Breast epithelium (tissue), 4 donors: ENCODE measurements at regions not wholly inside any gene's neighbourhood (a gene's known extent, or its start where the extent isn't known, plus 50 kb on each side); places are given as distances from the start of the nearest gene placed in this dataset.

Source experiments
- DNase-seq, 2 donors: peaks; one replicate each; pipeline ENCODE4 v3.0.0-alpha.2; 2019; ENCODE audit warnings: low spot score in 2 of 2
- H3K27ac ChIP-seq, 2 donors: fragments of 200-600 bp; sonication (generic) in 1 of 2; one replicate each; pipeline ENCODE4 v1.5.1; 2016 to 2019; ENCODE audit warnings: mild to moderate bottlenecking in 1 of 2
- H3K27me3 ChIP-seq, 2 donors: fragments of 200-600 bp; sonication (generic) in 1 of 2; one replicate each; pipeline versions ENCODE4 v1.5.1 to v1.6.0; 2017 to 2019; ENCODE audit warnings: control low read depth in 1 of 2, mild to moderate bottlenecking in 1 of 2
- H3K36me3 ChIP-seq: fragments of 200-600 bp; one replicate; pipeline ENCODE4 v1.5.1; 2019
- H3K4me1 ChIP-seq, 2 donors: fragments of 200-600 bp; sonication (generic); one replicate each; pipeline ENCODE4 v1.5.1; 2016 to 2019; ENCODE audit warnings: control low read depth in 1 of 2
- H3K4me3 ChIP-seq, 3 donors: fragments of 200-600 bp; sonication (generic); 1 replicate in 2 of 3; 2 replicates in 1 of 3; pipeline ENCODE4 v1.5.1; 2016 to 2019; ENCODE audit warnings: mild to moderate bottlenecking in 3 of 3, moderate library complexity in 2 of 3
- H3K9me3 ChIP-seq, 2 donors: fragments of 200-600 bp; sonication (generic) in 1 of 2; one replicate each; pipeline ENCODE4 v1.5.1; 2016 to 2019; ENCODE audit warnings: control low read depth in 1 of 2
- POLR2A ChIP-seq: fragments of 450-650 bp; IDR thresholded peaks from one replicate; pipeline ENCODE4 v1.6.1; 2016; ENCODE audit warnings: antibody characterized with exemption, mild to moderate bottlenecking, moderate library complexity
- POLR2AphosphoS5 ChIP-seq, 3 donors: sonication (generic); formaldehyde crosslinking; IDR thresholded peaks; one replicate each; pipeline ENCODE4 v1.6.1; 2017; ENCODE audit warnings: antibody characterized with exemption in 3 of 3
- intact Hi-C: fragments of 100-400 bp; cut with DNase I; formaldehyde crosslinking; loops from one replicate; pipeline ENCODE4 v1.15.1; 2023; ENCODE audit warnings: low total_unique reads
- TF ChIP-seq, protein P1 (sequence below), 3 donors: fragments of 450-650 bp; IDR thresholded peaks; one replicate each; pipeline ENCODE4 v1.5.1; 2016 to 2017; ENCODE audit warnings: antibody characterized with exemption in 3 of 3, mild to moderate bottlenecking in 3 of 3, moderate library complexity in 3 of 3

DNA sequence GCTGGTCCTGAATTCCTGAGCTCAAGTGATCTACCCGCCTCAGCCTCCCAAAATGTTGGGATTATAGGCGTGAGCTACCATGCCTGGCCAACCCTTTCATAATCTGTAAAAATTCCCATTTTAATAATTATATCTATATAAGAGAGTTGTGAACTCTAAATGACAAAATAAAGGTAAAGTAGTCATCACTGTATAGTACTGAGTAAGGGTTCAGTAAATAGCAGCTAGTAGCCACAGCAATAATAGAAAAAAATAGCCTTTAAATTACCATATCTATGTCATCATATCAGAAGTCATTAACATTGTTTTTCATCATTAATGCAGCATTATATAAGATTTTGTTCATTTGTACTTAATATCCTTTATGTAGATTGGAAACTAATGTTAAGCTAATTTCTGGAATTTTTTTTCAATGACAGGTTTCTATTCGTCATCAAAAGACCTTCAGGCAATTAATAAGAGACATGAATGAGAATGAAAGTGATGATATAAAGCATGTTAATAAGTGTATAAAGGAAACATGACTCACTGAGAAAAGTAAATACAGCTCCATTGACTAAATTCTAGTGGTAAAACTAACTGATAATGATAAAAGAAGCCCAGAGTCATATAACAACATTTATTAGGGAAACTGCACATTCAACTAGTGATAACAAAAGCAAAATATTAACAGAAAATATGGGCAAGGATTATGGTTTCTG is 85.9 kb upstream of the UGT8 start:
- no peaks in the 10 kb centered on the region for H3K9me3 ChIP-seq
- H3K4me1 ChIP-seq: no peaks in the 10 kb centered on the region
- no peak for DNase-seq
- intact Hi-C loops: no loop called here
- H3K27me3 ChIP-seq: no peaks in the 10 kb centered on the region
- TF ChIP-seq, protein P1, sequence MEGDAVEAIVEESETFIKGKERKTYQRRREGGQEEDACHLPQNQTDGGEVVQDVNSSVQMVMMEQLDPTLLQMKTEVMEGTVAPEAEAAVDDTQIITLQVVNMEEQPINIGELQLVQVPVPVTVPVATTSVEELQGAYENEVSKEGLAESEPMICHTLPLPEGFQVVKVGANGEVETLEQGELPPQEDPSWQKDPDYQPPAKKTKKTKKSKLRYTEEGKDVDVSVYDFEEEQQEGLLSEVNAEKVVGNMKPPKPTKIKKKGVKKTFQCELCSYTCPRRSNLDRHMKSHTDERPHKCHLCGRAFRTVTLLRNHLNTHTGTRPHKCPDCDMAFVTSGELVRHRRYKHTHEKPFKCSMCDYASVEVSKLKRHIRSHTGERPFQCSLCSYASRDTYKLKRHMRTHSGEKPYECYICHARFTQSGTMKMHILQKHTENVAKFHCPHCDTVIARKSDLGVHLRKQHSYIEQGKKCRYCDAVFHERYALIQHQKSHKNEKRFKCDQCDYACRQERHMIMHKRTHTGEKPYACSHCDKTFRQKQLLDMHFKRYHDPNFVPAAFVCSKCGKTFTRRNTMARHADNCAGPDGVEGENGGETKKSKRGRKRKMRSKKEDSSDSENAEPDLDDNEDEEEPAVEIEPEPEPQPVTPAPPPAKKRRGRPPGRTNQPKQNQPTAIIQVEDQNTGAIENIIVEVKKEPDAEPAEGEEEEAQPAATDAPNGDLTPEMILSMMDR (IDR thresholded peaks at IDR 0.05): no peak
- TF ChIP-seq POLR2AphosphoS5 (IDR thresholded peaks at IDR 0.05): no peak
- no peaks in the 10 kb centered on the region for H3K36me3 ChIP-seq
- no peak overlapping the region for H3K4me3 ChIP-seq
- H3K27ac ChIP-seq: no peak overlapping the region

DNA sequence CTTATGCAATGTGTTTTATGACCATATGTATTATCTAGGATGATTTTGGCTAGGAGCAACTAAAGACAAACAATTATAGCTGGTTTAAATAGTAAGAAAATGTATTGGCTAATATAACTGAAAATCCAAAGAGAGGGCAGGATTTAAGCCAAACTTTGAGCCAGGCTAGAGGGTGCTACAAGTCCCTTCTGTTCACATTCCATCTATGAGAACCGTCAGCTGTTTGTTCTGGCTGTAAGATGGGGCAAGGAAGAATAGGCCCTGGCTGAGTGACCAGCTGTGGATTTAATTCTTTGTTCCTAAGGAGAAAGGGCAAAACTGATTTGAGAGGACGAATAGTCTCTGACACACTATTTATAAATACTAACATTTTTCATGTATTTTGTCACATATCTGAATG is 79.2 kb upstream of the UGT8 start:
- Histone ChIP-seq H3K36me3 (no peaks in the 10 kb centered on the region), H3K9me3 (no peaks in the 10 kb centered on the region), H3K4me3 (no peak overlapping the region), H3K4me1 (no peaks in the 10 kb centered on the region), H3K27me3 (no peaks in the 10 kb centered on the region), H3K27ac (no peak overlapping the region)
- no peak for TF ChIP-seq POLR2A
- no peak for DNase-seq
- intact Hi-C loops: no loop called here

DNA sequence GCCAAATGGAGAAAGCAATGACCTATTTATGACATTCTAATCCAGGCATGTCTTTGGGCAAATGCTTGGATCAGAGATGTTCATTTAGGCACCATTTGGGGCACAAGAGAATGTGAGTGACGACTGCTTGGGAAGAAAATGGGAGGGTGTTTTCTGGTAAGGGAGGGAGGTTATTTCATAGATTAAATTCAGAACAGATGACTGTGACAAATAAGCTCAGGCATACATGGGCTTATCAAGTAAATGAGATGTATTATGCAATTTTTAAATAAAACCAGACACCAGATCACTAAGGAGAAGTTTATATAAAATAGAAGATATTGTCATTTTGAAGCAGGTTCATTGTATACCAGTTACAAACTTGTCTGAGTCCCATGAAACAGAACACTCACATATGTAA is 71.4 kb upstream of the UGT8 start:
- intact Hi-C loops: no loop called here
- H3K27me3 ChIP-seq: no peaks in the 10 kb centered on the region
- TF ChIP-seq POLR2AphosphoS5 (IDR thresholded peaks at IDR 0.05): no peak
- no peak for TF ChIP-seq POLR2A
- TF ChIP-seq, protein P1 (IDR thresholded peaks at IDR 0.05): no peak
- no peak overlapping the region for H3K4me3 ChIP-seq
- peak overlapping the region in 1 of 2 donors; percentile 19 for H3K27ac ChIP-seq
- no peak for DNase-seq
- H3K36me3 ChIP-seq: no peaks in the 10 kb centered on the region
- H3K9me3 ChIP-seq: no peaks in the 10 kb centered on the region
- no peaks in the 10 kb centered on the region for H3K4me1 ChIP-seq

DNA sequence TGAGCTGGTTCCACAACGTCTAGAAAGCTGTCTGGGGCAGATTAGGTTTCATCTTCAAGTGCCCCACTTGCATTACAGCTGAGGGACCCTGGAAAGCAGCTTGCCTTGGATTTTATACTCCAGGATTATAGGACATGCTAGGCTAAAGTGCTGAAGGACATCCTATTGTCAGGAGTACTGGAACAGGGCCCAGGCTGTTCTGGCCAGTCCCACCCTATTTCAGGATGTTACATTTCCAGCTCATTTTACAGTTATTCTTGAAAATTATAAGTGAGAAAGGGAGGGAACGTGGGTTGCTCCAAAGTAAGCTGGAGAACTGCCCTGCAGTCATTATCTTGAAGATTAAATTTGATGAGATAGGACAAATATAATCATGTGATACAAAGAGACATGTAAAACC is 71.0 kb upstream of the UGT8 start:
- DNase-seq: no peak
- TF ChIP-seq, protein P1 (IDR thresholded peaks at IDR 0.05): no peak
- no peak for TF ChIP-seq POLR2AphosphoS5 (IDR thresholded peaks at IDR 0.05)

DNA sequence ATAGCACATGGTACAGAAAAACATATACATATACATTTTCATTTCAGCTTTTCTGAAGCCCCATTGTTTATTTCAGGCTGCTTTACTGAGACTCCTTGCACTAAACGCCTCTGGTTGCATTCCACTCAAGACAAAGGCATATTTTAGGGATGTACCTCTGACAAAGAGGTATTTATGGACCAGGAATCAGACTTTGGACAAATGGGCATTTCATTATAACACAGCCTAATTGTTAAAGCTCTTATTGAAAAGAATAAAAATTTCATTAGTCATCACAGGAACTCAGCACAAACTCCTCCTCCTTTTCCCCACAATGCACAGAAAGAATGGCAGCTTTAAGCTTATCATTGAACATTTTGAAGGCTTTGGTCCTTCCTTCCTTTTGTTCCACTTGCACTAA is 62.9 kb upstream of the UGT8 start:
- Histone ChIP-seq H3K4me3 (no peak overlapping the region), H3K4me1 (no peaks in the 10 kb centered on the region), H3K27me3 (no peaks in the 10 kb centered on the region), H3K27ac (no peak overlapping the region), H3K9me3 (no peaks in the 10 kb centered on the region), H3K36me3 (no peaks in the 10 kb centered on the region)
- intact Hi-C loops: no loop called here
- no peak for DNase-seq
- TF ChIP-seq, protein P1 (IDR thresholded peaks at IDR 0.05): no peak
- TF ChIP-seq POLR2AphosphoS5 (IDR thresholded peaks at IDR 0.05) (no peak), POLR2A (no peak)

More for the DNA sequence above, 71.0 kb upstream of the UGT8 start:
- Histone ChIP-seq H3K4me1 (no peaks in the 10 kb centered on the region), H3K36me3 (no peaks in the 10 kb centered on the region), H3K27ac (no peak overlapping the region), H3K27me3 (no peaks in the 10 kb centered on the region), H3K4me3 (no peak overlapping the region), H3K9me3 (no peaks in the 10 kb centered on the region)
- intact Hi-C loops: no loop called here

DNA sequence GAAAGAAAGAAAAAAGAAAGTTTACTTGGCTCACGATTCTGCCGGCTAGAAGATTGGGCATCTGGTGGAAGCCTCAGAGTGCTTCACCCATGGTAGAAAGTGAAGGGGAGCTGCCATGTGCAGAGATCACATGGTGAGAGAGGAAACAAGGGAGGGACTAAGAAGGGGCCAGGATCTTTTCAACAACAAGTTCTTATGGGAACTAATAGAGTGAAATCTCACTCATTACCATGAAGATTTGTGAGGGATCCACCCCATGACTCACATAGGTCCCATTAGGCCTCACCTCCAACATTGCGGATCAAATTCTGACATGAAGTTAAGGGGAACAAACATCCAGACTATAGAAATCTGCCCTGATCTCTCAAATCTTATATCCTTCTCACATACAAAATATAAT is 61.3 kb upstream of the UGT8 start:
- Histone ChIP-seq H3K36me3 (no peaks in the 10 kb centered on the region), H3K4me3 (no peak overlapping the region), H3K27ac (no peak overlapping the region), H3K4me1 (no peaks in the 10 kb centered on the region), H3K9me3 (no peaks in the 10 kb centered on the region), H3K27me3 (no peaks in the 10 kb centered on the region)
- intact Hi-C loops: no loop called here
- TF ChIP-seq, protein P1 (IDR thresholded peaks at IDR 0.05): no peak
- TF ChIP-seq POLR2A: no peak
- TF ChIP-seq POLR2AphosphoS5 (IDR thresholded peaks at IDR 0.05): no peak
- DNase-seq: no peak
